Stimulated activated CD8-positive, alpha-beta memory T cell treated with anti-CD3 and anti-CD28 coated beads, Interleukin-15, amount 100 ng/mL, for 24 hours (primary cell): ENCODE measurements at regions not wholly inside any gene's neighbourhood (a gene's known extent, or its start where the extent isn't known, plus 50 kb on each side); places are given as distances from the start of the nearest gene placed in this dataset.
A peak's percentile ranks its signal among the peaks of the same experiment; 100 is the strongest.

Source experiments
- DNase-seq: peaks from one replicate; pipeline ENCODE4 v3.0.0-alpha.2; 2020; ENCODE audit warnings: low read depth

DNA sequence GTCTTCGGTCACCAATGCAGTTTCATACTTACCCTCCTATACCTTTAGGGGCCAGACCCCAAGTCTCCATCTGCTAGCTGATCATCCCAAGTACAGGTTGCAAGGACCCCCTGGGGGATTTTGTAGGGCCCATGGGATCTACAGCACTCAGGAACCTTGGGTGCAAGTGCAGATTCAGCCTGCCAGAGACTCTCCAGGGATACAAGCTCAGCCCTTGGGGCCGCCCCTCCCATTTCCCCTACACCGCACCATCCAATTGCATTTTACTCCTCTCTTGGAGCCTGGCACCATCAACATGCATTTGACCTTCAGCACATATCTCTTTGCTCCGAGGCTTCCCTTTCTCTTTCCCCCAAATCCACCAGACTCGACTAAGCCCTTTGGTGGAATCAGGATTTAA lies 154.7 kb upstream of the ZNF536 start:
- DNase-seq = no peak

DNA sequence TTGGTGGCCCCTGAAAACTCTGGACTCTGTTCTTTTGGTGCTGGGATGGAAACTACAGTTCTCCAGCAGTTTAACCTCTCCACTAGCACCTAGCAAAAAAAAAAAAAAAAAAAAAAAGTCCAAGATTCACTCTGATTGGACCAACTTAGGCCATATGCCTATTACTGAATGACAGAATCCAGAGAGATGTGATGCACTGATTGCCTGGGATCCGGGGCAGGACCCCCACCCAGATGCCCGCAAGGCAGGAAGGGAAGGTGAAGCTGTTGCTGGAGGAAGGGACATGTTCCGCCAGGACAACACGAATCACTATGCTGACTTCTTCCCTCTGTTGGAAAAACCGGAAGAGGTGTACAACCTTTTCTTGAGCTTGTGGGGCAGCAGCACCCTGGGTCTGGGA lies 152.5 kb upstream of the ZNF536 start:
- no peak for DNase-seq

DNA sequence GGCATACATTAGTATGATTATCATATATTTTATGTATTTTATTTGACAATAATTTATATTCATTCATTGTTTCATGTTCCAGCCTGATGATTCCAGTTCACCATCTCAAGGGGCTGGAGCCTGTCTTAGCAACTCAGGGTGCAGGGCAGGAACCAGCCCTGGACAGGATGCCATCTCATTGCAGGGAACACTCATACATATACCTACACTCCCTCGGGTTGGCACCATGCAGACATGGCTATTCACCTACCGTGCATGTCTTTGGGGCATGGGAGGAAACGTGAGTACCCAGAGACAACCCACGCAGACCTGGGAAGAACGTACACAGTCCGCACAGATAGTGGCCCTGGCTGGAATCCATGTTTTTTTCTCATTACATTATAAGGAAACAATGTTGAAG lies 151.0 kb upstream of the ZNF536 start:
- no peak for DNase-seq

GRCh38 chr19:30222428-30222873 lies 149.7 kb upstream of the ZNF536 start:
- DNase-seq = no peak

- DNase-seq = no peak
Observed at GRCh38 chr19:30222992-30223865, 149.0 kb upstream of the ZNF536 start.

DNA sequence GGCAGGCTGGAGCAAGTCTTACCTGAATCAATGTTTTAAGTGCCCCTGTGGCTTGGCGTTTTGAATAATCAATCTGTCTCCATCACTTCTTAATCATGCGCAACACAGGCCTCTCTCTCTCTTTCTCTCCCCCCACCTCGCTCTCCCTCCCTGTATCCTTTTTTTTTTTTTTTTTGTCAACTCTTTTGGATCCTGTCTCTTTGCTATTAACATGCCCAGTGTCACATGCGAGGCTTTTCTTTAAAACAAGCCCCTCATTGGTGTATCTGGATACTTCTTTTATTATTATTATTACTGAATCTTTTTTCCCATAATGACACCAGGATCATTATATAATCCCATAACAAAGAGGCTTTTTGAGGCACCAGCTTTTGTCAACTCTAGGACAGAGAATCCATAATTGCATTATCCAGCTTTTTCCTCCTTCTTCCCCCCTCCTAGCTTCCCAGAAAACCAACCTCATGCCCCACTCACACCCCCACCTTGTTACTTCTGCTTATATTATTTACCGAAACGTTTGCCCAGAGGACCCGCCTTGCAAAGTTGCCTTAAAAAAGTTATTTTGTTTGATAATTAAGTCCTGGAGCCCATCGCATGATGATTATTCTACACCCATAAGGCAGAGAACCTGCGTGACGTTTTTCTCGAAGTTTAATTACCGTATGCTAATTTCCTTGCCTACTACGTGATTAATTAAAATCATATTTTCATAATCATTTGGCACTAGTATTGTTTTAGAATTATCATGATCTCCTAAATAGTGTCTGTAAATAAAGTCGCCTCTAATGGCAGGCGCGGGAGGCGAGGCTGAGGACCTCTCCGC lies 148.1 kb upstream of the ZNF536 start:
- DNase-seq = no peak

DNA sequence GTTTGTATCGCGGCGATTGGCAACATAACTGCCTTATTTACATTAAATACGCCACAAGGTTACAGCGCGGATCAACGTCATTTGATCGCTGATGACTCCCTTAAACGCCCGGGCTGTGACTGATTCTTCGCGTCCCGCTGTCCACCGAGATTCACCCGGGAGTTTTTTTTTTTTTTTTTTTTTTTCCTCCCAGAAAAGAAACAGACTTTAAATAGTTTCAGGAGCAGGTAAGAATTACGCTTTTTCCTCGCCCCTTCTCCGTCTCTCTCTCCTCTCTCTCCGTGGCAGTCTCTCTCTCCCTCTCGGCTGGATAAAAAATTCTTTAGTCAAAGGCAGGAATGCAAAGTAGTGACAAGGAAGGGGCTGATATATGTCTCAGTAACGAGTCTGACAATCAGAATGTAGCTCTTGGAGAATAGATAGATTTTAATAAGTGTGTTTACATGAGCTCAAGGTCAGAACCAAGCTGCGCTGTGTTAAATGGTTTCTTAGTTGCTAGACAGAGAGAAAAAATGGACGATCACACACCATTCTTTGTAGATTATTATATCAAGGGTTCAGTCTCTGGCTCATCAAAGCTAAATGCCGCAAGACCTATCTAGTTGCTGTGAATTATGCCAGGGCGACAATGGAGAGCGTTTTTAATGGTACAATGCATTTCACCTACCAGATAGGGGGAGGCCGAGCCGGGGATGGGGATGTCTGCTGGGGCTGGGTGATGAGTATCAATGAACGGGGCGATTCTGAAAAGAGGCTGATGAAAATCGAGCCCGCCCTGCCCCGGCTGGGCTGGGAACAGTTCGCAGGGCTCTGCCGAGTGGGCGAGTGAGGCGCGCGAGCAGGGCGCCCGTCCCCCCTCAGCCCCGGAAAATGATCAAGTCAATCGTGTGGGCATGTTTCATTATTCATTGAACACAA lies 147.2 kb upstream of the ZNF536 start:
- no peak for DNase-seq

GRCh38 chr19:30225676-30226463 lies 146.3 kb upstream of the ZNF536 start:
- no peak for DNase-seq

DNA sequence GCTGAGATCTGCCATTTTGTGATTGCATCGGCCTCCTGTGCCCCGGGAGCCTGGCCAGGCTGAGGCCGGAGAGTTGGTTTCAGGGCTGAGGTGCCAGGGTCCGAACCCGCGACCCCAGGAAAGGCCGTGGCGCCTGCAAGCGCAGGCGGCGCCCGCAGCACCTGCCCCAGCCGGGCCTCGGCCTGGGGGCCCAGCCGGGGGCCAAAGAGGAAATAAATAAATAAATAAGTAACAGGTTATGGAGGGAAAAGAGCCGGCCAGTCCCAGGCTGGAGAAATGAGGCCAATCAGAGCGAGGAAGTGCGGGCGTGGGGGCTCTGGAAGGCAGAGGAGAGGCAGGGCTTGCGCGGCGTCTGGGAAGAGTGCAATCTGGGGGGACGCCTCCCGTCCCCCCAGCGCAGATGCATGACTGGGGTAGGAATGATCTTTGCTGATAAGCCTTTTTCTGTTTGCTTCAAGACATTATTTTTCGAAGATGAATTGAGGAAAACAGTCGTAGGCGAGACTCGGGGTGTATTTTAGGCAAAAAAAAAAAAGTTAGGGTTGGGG lies 145.6 kb upstream of the ZNF536 start:
- DNase-seq = no peak

- no peak for DNase-seq
Observed at GRCh38 chr19:30227012-30227621, 145.1 kb upstream of the ZNF536 start.

DNA sequence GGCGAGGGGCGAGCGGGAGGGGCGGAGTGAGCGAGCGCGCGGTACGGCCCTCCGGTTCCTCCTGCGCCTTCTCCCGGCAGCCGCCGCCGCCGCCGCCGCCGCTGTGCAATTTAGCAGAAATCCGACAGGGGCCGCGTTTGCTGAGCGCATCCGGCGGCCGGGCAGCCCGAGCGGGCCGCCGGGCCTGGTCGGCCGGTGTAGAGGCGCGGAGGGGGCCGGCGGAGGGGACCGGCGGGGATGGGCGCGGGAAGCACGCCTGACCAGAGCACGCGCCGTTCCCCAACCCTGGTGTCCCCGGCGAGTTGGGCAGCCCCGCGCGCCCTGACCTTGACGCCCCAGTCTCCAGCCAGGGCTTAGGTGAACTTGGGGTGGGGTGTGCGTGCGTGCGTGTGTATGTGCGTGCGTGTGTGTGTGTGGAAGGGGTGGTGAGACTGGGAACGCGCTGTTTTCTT lies 144.5 kb upstream of the ZNF536 start:
- peak; percentile 16 for DNase-seq

DNA sequence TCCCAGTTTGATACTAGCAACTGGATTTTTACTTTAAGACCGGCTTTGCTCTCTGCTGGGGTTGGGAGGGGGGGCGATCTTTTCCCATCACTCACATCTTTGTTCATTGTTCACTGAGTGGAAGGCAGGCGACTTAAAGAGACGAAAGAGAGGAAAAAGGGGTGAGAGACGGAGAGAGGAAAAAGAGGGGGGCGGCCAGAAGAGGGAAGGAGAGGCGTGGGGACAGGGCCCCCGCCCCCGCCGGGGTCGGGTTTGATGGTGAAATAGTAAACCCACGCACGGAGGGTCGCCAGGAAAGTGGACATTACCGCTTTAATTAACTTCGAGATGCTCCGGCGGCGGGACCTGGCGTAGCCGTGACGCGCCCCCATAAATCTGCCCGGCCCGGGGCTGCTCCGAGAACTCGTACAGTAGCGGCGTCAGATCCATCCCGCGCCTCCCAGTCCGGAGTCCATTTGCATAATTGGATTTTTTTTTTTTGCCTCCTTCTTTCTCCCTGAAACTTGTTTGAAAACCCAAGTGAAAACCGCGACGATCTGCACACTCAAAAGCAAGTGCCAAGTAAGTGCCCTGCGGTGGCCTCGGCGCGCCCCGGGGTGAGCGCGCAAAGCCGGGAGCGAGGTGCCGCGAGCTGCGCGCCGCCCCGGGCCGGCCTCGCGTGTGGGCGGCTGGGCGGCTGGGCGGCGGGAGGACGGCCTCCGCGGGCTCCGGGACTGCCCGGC lies 143.9 kb upstream of the ZNF536 start:
- no peak for DNase-seq

DNA sequence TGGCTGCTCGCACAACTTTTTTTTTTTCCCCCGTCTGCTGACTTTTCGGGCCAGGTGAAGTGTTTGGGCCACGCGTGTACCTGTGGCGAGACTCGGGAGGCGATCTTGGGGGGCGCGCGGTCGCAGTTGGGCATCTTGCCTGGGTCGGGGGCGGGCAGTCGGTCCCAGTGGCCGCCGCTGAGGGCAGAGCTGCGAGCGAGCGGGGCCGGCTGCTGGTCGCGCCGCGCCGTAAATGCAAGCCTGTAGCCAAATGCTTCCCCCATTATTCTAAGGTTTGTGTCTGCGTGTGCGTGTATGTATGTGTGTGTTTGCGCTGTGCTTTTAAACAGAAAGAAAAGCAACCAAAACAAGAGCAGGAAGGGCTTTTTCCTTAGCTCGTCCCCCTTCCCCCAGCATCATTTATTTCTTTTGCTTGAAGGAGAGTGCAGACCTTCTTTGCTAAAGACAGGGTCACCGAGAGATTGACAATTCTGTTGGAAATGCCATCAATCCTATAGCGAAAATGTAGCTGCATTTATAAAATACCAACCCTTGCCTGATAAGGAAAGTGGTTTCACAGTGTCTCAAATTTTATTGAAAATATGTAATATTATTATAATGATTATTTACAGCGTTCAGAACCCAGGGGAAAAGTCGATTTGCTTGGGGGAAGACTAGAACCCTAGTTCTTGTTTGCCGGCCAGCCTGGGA lies 143.2 kb upstream of the ZNF536 start:
- DNase-seq = no peak

- DNase-seq = no peak
Observed at GRCh38 chr19:30229525-30230174, 142.5 kb upstream of the ZNF536 start.

DNA sequence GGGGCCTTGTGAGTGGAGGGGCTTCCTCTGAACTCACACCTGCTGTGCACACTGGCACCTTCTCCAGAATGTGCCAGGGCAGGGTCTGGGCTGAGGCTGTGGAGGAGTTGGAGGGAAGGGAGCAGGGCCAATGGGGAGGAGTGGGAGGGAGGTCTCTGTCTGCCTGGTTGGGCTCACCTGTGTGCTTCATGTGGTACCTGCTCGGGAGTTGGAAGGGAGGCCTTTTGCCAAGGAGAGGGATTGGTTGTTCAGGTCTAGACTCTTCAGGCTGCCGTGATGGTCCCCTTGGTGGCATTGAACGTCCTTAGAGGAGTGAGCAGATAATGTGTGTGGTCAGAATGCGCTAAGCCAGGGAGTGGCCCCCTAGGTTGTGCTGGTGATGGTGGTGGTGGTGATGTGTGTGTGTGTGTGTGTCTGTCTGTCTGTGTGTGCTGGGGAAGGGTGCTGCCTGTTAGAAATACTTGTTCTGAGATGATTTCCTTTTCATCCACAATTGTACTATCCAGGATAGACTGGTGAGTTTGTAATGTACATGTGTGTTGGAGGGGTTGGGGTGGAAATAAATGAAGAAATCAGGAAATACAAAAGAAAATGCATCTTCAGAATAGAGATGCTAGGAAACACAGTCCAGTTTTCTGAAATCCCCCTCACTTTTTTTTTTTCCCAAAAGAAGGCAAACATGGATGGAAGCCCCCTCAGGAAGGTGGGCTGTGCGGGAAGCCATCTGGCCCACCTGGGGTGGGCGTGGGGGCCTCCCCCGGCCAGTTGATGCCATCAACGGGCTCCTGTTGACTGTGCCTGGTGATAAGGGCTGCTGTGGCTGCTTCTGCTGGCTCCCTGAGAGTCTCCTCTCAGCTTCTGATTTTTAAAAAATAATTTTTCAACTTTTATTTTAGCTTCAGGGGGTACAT lies 140.5 kb upstream of the ZNF536 start:
- no peak for DNase-seq

DNA sequence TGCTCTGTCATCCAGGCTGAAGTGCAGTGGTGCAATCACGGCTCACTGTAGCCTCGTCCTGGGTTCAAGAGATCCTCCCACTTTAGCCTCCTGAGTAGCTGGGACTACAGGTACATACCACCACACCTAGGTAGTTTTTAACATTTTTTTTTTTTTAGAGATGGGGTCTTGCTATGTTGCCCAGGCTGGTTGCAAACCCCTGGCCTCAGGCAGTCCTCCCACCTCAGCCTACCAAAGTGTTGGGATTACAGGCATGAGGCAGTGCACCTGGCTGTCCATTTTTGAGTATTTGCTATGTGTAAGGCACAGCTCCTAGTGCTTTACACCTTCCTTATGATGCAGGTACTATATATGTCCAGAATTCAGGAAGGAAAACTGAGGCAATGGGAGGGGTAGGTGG lies 138.8 kb upstream of the ZNF536 start:
- no peak for DNase-seq

DNA sequence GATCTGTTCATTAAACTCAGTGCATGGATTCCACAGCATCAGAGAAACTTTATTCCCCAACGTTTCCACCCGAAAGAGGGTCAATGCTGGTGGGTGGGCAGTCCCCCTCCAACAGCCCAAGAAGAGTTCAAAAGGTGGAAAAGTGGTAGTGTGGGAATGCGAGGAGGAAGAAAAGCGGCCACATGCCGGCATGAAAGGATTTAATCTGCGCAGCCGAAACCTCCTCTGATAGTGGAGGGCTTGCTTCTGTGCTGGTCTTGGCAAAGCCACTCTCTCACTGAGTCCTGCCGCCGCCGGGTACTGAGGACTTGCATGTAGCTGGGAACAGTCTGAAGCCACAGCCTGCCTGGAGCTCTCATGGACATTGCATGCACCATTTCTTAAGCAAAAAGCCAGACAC lies 136.2 kb upstream of the ZNF536 start:
- DNase-seq = no peak

DNA sequence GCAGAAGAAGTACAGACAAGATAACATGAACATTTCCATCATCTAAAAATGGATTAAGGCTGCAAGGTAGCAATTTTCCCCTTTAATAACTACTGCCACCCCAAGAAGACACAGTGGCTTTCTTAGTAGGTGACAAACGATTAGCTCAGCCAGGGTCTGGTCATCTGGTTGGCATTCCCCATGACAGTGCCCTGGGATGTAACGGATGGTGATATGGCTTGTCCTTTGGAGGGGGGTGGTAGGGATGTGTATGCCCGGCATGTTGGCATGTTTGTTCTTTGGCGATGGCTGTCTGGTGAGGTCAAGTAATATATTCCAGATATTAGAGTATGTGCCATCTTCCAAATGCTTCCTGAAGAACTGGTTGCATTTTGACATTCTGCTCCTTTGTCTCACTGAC lies 135.6 kb upstream of the ZNF536 start:
- DNase-seq = no peak
